ENCODE measurements at regions not wholly inside any gene's neighbourhood (a gene's known extent, or its start where the extent isn't known, plus 50 kb on each side); places are given as distances from the start of the nearest gene placed in this dataset.
"Not testable (repeated sequence)": the region's sequence is repeated elsewhere in the genome, so short reads cannot be mapped to it uniquely, and the experiment has no call there.

- no peak overlapping the region for H3K4me3 ChIP-seq (ENCODE audit: low read depth, low read length)
- DNase-seq (ENCODE audit: low read depth, low spot score) = no peak
- POLR2A ChIA-PET = no interaction called here
- CTCF ChIA-PET = no interaction called here
- no peak for TF ChIP-seq CTCF (IDR thresholded peaks at IDR 0.05; ENCODE audit: insufficient read depth, low read length, missing control alignments)
Observed at GRCh38 chr13:80814541-80814940, 473.6 kb upstream of the SPRY2 start.

GRCh38 chr13:80810294-80810693, 469.4 kb upstream of the SPRY2 start:
- POLR2A ChIA-PET, CTCF ChIA-PET: not testable (repeated sequence)

DNA sequence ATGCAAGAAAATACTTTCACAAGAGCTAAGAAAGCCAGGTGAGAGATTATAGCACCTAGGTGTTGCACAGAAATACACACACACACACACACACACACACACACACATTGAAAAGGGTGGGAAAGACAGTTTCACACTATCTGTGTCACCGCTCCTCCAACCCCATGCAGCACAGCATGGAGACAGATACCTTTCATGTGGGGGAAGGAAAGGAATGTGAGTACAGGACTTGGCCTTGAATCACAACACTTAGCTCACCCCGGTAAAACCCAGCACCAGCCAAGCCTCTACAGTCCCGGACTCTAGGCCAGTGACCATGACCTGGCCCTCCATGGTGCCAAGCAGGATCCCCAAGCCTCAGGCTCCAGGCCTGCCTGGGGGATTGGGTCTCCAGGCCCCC, 462.0 kb upstream of the SPRY2 start:
- ChIA-PET CTCF (no interaction called here), POLR2A (no interaction called here)
- DNase-seq (ENCODE audit: low read depth, low spot score) = no peak
- TF ChIP-seq CTCF (IDR thresholded peaks at IDR 0.05; ENCODE audit: insufficient read depth, low read length, missing control alignments) = no peak
- H3K4me3 ChIP-seq (ENCODE audit: low read depth, low read length) = no peak overlapping the region

More at GRCh38 chr13:80810294-80810693, 469.4 kb upstream of the SPRY2 start:
- not testable (repeated sequence) for H3K4me3 ChIP-seq (ENCODE audit: low read depth, low read length); DNase-seq (ENCODE audit: low read depth, low spot score)

- no peak overlapping the region for H3K4me3 ChIP-seq (ENCODE audit: low read depth, low read length)
- POLR2A ChIA-PET = interaction anchor here (0.8 kb wide), 1 partner anchor 883 kb away, joined by 4 read pairs; no protein-coding TSS in a partner anchor
- no peak for DNase-seq (ENCODE audit: low read depth, low spot score)
- CTCF ChIA-PET = no interaction called here
- no peak for TF ChIP-seq CTCF (IDR thresholded peaks at IDR 0.05; ENCODE audit: insufficient read depth, low read length, missing control alignments)
Observed at GRCh38 chr13:80798576-80799133, 457.7 kb upstream of the SPRY2 start.

- H3K4me3 ChIP-seq (ENCODE audit: low read depth, low read length) = no peak overlapping the region
- CTCF ChIA-PET = no interaction called here
- TF ChIP-seq CTCF (IDR thresholded peaks at IDR 0.05; ENCODE audit: insufficient read depth, low read length, missing control alignments) = no peak
- POLR2A ChIA-PET = no interaction called here
- DNase-seq (ENCODE audit: low read depth, low spot score) = no peak
Observed at GRCh38 chr13:80787604-80788003, 446.7 kb upstream of the SPRY2 start.

- POLR2A ChIA-PET = no interaction called here
- no peak overlapping the region for H3K4me3 ChIP-seq (ENCODE audit: low read depth, low read length)
- CTCF ChIA-PET = no interaction called here
- DNase-seq (ENCODE audit: low read depth, low spot score) = no peak
- TF ChIP-seq CTCF (IDR thresholded peaks at IDR 0.05; ENCODE audit: insufficient read depth, low read length, missing control alignments) = no peak
Observed at GRCh38 chr13:80783926-80784565, 443.1 kb upstream of the SPRY2 start.

- no peak overlapping the region for H3K4me3 ChIP-seq (ENCODE audit: low read depth, low read length)
- CTCF ChIA-PET = no interaction called here
- DNase-seq (ENCODE audit: low read depth, low spot score) = no peak
- POLR2A ChIA-PET = no interaction called here
- TF ChIP-seq CTCF (IDR thresholded peaks at IDR 0.05; ENCODE audit: insufficient read depth, low read length, missing control alignments) = no peak
Observed at GRCh38 chr13:80782441-80782840, 441.5 kb upstream of the SPRY2 start.
